Uterus (tissue), 2 donors: ENCODE measurements at regions not wholly inside any gene's neighbourhood (a gene's known extent, or its start where the extent isn't known, plus 50 kb on each side); places are given as distances from the start of the nearest gene placed in this dataset.

ENCODE experiments used
- POLR2A ChIP-seq, 2 donors: fragments of 450-650 bp; IDR thresholded peaks; one replicate each; pipeline ENCODE4 v1.6.1; 2016; ENCODE audit warnings: antibody characterized with exemption in 2 of 2, mild to moderate bottlenecking in 1 of 2, moderate library complexity in 1 of 2
- TF ChIP-seq, protein P1 (sequence below), 4 experiments: fragments of 200-600 bp in 2 of 4; fragments of 450-650 bp in 2 of 4; sonication (generic) in 2 of 4; IDR thresholded peaks; one replicate each; pipeline ENCODE4 v1.5.1; 2016 to 2019; ENCODE audit warnings: antibody characterized with exemption in 4 of 4, mild to moderate bottlenecking in 2 of 4, moderate library complexity in 1 of 4

DNA sequence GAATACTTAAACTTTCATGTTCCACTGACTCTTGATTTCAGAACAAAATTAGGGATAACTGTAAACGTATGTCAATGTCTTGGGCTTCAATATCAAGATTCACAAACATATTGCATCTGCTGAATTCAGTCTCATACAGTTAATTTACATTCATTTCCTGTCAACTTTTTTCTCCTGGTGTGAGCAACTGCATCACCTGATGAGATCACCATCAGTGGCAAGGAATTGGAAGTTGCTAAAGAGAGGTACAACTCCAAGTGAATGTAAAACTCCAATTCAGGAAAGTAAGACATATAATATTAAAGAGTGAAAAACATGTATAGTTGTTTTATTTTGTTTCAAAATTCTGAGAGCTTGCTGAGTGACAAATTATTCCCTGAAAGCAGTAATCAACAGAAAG, 1336.2 kb upstream of the C9orf72 start:
- no peak for TF ChIP-seq POLR2A (IDR thresholded peaks at IDR 0.05)
- TF ChIP-seq, protein P1, sequence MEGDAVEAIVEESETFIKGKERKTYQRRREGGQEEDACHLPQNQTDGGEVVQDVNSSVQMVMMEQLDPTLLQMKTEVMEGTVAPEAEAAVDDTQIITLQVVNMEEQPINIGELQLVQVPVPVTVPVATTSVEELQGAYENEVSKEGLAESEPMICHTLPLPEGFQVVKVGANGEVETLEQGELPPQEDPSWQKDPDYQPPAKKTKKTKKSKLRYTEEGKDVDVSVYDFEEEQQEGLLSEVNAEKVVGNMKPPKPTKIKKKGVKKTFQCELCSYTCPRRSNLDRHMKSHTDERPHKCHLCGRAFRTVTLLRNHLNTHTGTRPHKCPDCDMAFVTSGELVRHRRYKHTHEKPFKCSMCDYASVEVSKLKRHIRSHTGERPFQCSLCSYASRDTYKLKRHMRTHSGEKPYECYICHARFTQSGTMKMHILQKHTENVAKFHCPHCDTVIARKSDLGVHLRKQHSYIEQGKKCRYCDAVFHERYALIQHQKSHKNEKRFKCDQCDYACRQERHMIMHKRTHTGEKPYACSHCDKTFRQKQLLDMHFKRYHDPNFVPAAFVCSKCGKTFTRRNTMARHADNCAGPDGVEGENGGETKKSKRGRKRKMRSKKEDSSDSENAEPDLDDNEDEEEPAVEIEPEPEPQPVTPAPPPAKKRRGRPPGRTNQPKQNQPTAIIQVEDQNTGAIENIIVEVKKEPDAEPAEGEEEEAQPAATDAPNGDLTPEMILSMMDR (IDR thresholded peaks at IDR 0.05): no peak
